ENCODE measurements at regions not wholly inside any gene's neighbourhood (a gene's known extent, or its start where the extent isn't known, plus 50 kb on each side); places are given as distances from the start of the nearest gene placed in this dataset.

- TF ChIP-seq, protein P1, sequence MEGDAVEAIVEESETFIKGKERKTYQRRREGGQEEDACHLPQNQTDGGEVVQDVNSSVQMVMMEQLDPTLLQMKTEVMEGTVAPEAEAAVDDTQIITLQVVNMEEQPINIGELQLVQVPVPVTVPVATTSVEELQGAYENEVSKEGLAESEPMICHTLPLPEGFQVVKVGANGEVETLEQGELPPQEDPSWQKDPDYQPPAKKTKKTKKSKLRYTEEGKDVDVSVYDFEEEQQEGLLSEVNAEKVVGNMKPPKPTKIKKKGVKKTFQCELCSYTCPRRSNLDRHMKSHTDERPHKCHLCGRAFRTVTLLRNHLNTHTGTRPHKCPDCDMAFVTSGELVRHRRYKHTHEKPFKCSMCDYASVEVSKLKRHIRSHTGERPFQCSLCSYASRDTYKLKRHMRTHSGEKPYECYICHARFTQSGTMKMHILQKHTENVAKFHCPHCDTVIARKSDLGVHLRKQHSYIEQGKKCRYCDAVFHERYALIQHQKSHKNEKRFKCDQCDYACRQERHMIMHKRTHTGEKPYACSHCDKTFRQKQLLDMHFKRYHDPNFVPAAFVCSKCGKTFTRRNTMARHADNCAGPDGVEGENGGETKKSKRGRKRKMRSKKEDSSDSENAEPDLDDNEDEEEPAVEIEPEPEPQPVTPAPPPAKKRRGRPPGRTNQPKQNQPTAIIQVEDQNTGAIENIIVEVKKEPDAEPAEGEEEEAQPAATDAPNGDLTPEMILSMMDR (IDR thresholded peaks at IDR 0.05): no peak
- DNase-seq (no peak), ATAC-seq (no peak)
- H3K36me3 ChIP-seq (ENCODE audit: insufficient read depth in 1 of 2, low read depth in 1 of 2): no peaks in the 10 kb centered on the region
- H3K9me3 ChIP-seq: no peaks in the 10 kb centered on the region
- H3K27me3 ChIP-seq (ENCODE audit: insufficient read depth in 3 of 3, low read length in 2 of 3): no peaks in the 10 kb centered on the region
- intact Hi-C loops (cut with DNase I): no loop called here
- no peak overlapping the region for H3K4me3 ChIP-seq
- no peaks in the 10 kb centered on the region for H3K4me1 ChIP-seq
- WGBS, 3 donors: 26 to 46% (median 27%) methylated on average over 2 of the region's 2 CpGs
- H3K27ac ChIP-seq: no peak overlapping the region
Measured at GRCh38 chr3:87486115-87486514, 209.7 kb upstream of the POU1F1 start.

- no peak overlapping the region for H3K27ac ChIP-seq
- intact Hi-C loops (cut with DNase I): no loop called here
- no peaks in the 10 kb centered on the region for H3K36me3 ChIP-seq (ENCODE audit: insufficient read depth in 1 of 2, low read depth in 1 of 2)
- no peaks in the 10 kb centered on the region for H3K27me3 ChIP-seq (ENCODE audit: insufficient read depth in 3 of 3, low read length in 2 of 3)
- H3K4me3 ChIP-seq: no peak overlapping the region
- H3K9me3 ChIP-seq: no peaks in the 10 kb centered on the region
- ATAC-seq: no peak
- WGBS, 3 donors: 51 to 68% (median 62%) methylated on average over 3 of the region's 3 CpGs
- DNase-seq: no peak
- TF ChIP-seq, protein P1 (IDR thresholded peaks at IDR 0.05): no peak
- H3K4me1 ChIP-seq: no peaks in the 10 kb centered on the region
Measured at GRCh38 chr3:87478716-87479115, 202.3 kb upstream of the POU1F1 start.

DNA sequence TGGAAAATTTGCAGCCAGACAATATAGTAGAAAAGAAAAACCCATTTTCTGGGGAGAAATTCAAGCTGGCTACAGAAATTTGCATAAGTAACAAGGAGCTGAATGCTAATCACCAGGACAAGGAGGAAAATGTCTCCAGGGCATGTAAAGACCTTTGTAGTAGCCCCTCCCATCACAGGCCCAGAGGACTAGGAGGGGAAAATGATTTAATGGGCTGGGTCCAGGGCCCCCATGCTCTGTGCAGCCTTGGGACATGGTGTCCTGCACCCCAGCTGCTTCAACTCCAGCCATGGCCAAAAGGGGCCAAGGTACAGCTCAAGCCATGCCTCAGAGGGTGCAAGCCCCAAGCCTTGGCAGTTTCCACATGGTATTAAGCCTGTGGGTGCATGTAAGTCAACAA, 197.6 kb upstream of the POU1F1 start:
- DNase-seq (no peak), ATAC-seq (no peak)
- Histone ChIP-seq H3K4me1 (no peaks in the 10 kb centered on the region), H3K9me3 (no peaks in the 10 kb centered on the region), H3K27ac (no peak overlapping the region), H3K27me3 (ENCODE audit: insufficient read depth in 3 of 3, low read length in 2 of 3) (no peaks in the 10 kb centered on the region), H3K36me3 (ENCODE audit: insufficient read depth in 1 of 2, low read depth in 1 of 2) (no peaks in the 10 kb centered on the region), H3K4me3 (no peak overlapping the region)
- intact Hi-C loops (cut with DNase I): no loop called here
- TF ChIP-seq, protein P1 (IDR thresholded peaks at IDR 0.05): no peak

- Histone ChIP-seq H3K4me3 (no peak overlapping the region), H3K4me1 (no peaks in the 10 kb centered on the region), H3K27ac (no peak overlapping the region), H3K27me3 (ENCODE audit: insufficient read depth in 3 of 3, low read length in 2 of 3) (no peaks in the 10 kb centered on the region), H3K9me3 (peaks cover 8% of the 10 kb centered on the region), H3K36me3 (ENCODE audit: insufficient read depth in 1 of 2, low read depth in 1 of 2) (no peaks in the 10 kb centered on the region)
- no peak for ATAC-seq
- intact Hi-C loops (cut with DNase I): loop anchor here in 1 of 2 donors (5.0 kb wide), 1 partner anchor 773 kb away; no protein-coding TSS in a partner anchor
- DNase-seq: no peak
- TF ChIP-seq, protein P1 (IDR thresholded peaks at IDR 0.05): no peak
Measured at GRCh38 chr3:87468938-87469337, 192.6 kb upstream of the POU1F1 start.

DNA sequence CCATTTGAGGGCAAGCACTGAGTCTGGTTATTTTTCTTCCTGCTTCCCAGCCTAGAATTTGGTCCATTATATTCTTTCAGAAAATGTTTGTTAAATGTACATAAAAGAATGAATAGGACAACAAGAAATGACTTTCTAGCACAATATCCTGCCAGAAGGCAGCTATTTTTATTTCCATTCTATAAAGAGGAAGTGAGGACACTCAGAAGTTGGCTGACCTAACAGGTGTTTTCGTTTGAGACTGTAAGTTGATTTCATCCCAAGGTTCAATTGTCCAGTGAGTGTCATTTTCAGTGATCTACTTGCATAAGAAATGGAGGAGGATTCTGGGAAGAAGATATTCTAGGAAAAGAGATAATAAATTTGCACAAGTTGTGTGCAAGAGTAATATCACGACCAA, 191.9 kb upstream of the POU1F1 start:
- Histone ChIP-seq H3K9me3 (peaks cover 8% of the 10 kb centered on the region), H3K36me3 (ENCODE audit: insufficient read depth in 1 of 2, low read depth in 1 of 2) (no peaks in the 10 kb centered on the region), H3K4me1 (no peaks in the 10 kb centered on the region), H3K4me3 (no peak overlapping the region), H3K27me3 (ENCODE audit: insufficient read depth in 3 of 3, low read length in 2 of 3) (no peaks in the 10 kb centered on the region), H3K27ac (no peak overlapping the region)
- ATAC-seq (no peak), DNase-seq (no peak)
- whole genome bisulfite sequencing, 3 donors: 12 to 32% (median 30%) methylated on average over 2 of the region's 2 CpGs
- intact Hi-C loops (cut with DNase I): loop anchor here in 1 of 2 donors (5.0 kb wide), 1 partner anchor 774 kb away; no protein-coding TSS in a partner anchor
- TF ChIP-seq, protein P1 (IDR thresholded peaks at IDR 0.05): no peak
